OCI-LY1 (cell line): ENCODE measurements at regions not wholly inside any gene's neighbourhood (a gene's known extent, or its start where the extent isn't known, plus 50 kb on each side); places are given as distances from the start of the nearest gene placed in this dataset.

Experiments
- H2AFZ ChIP-seq: fragments of 200-600 bp; sonication (generic), shearing (Covaris generic); 2 replicates; pipeline ENCODE4 v1.6.0; 2014; ENCODE audit warnings: antibody characterized with exemption, mild to moderate bottlenecking, low read length
- H3F3A ChIP-seq: fragments of 200-600 bp; sonication (generic), shearing (Covaris generic); 2 replicates; pipeline ENCODE4 v1.6.0; 2014; ENCODE audit warnings: mild to moderate bottlenecking, antibody characterized with exemption, low read length, moderate library complexity; ENCODE audit not compliant: insufficient read depth
- H3K27ac ChIP-seq: fragments of 200-600 bp; sonication (generic); 2 replicates; pipeline ENCODE4 v1.5.1; 2014; ENCODE audit warnings: low read length, mixed run types, mild to moderate bottlenecking, low read depth; ENCODE audit not compliant: poor library complexity, severe bottlenecking
- H3K27me3 ChIP-seq: fragments of 200-600 bp; sonication (generic); 2 replicates; pipeline ENCODE4 v1.6.0; 2014; ENCODE audit warnings: antibody characterized with exemption, mild to moderate bottlenecking, low read length, moderate library complexity; ENCODE audit not compliant: insufficient read depth
- H3K36me3 ChIP-seq: fragments of 200-600 bp; sonication (generic); 2 replicates; pipeline ENCODE4 v1.6.1; 2014; ENCODE audit warnings: mild to moderate bottlenecking, antibody characterized with exemption, low read length, moderate library complexity, mixed read lengths; ENCODE audit not compliant: insufficient read depth
- H3K4me1 ChIP-seq: fragments of 200-600 bp; sonication (generic); 2 replicates; pipeline ENCODE4 v1.5.1; 2014; ENCODE audit warnings: mild to moderate bottlenecking, low read length, moderate library complexity; ENCODE audit not compliant: insufficient read depth, severe bottlenecking
- H3K4me2 ChIP-seq: fragments of 200-600 bp; sonication (generic), shearing (Covaris generic); 2 replicates; pipeline ENCODE4 v1.6.1; 2014; ENCODE audit warnings: low read length
- H3K4me3 ChIP-seq: fragments of 200-600 bp; sonication (generic); 2 replicates; pipeline ENCODE4 v1.5.1; 2014; ENCODE audit warnings: low read length, low read depth, mild to moderate bottlenecking, mixed read lengths; ENCODE audit not compliant: poor library complexity, severe bottlenecking
- H3K79me2 ChIP-seq: fragments of 200-600 bp; shearing (Covaris generic); 2 replicates; pipeline ENCODE4 v1.6.1; 2016; ENCODE audit warnings: mixed run types, low read length, mixed read lengths; ENCODE audit not compliant: insufficient read depth
- H3K9ac ChIP-seq: fragments of 200-600 bp; sonication (generic), shearing (Covaris generic); 2 replicates; pipeline ENCODE4 v1.6.1; 2014; ENCODE audit warnings: mild to moderate bottlenecking, low read length, mixed read lengths
- H3K9me2 ChIP-seq: fragments of 200-600 bp; sonication (generic), shearing (Covaris generic); 2 replicates; pipeline ENCODE4 v1.6.1; 2014; ENCODE audit warnings: low read depth, mild to moderate bottlenecking, low read length, mixed read lengths
- H3K9me3 ChIP-seq: fragments of 200-600 bp; shearing (Covaris generic); 2 replicates; pipeline ENCODE4 v1.6.1; 2014; ENCODE audit warnings: low read length, mixed read lengths
- H4K20me1 ChIP-seq: fragments of 200-600 bp; sonication (generic), shearing (Covaris generic); 2 replicates; pipeline ENCODE4 v1.6.0; 2016; ENCODE audit warnings: mild to moderate bottlenecking, low read length; ENCODE audit not compliant: insufficient read depth
- CTCF ChIP-seq: fragments of 200-600 bp; sonication (generic), shearing (Covaris generic); IDR thresholded peaks from 2 replicates; pipeline ENCODE4 v1.5.1; 2017; ENCODE audit warnings: mild to moderate bottlenecking, antibody characterized with exemption, low read length, moderate library complexity, mixed read lengths
- EZH2 ChIP-seq: fragments of 200-600 bp; sonication (generic), shearing (Covaris generic); IDR thresholded peaks from 2 replicates; pipeline ENCODE4 v1.8.0; 2017; ENCODE audit warnings: borderline replicate concordance, mixed run types, mild to moderate bottlenecking, antibody characterized with exemption, low read length, moderate library complexity, mixed read lengths

- no peak overlapping the region for H3K27ac ChIP-seq
- H3K36me3 ChIP-seq: no peaks in the 10 kb centered on the region
- H3K79me2 ChIP-seq: no peaks in the 10 kb centered on the region
- H3K9ac ChIP-seq: no peak overlapping the region
- H3F3A ChIP-seq: no peaks in the 10 kb centered on the region
- no peaks in the 10 kb centered on the region for H3K9me2 ChIP-seq
- H3K4me2 ChIP-seq: no peak overlapping the region
- no peak for TF ChIP-seq CTCF
- TF ChIP-seq EZH2: no peak
- no peaks in the 10 kb centered on the region for H4K20me1 ChIP-seq
- no peak overlapping the region for H3K4me3 ChIP-seq
- H3K9me3 ChIP-seq: no peaks in the 10 kb centered on the region
- H3K4me1 ChIP-seq: no peaks in the 10 kb centered on the region
- H3K27me3 ChIP-seq: no peaks in the 10 kb centered on the region
- H2AFZ ChIP-seq: no peak overlapping the region
Measured at GRCh38 chr2:12870692-12871091, 154.0 kb downstream of the TRIB2 start.

- Histone ChIP-seq H3K4me3 (no peak overlapping the region), H3K9ac (no peak overlapping the region), H3K27me3 (no peaks in the 10 kb centered on the region), H3K27ac (no peak overlapping the region), H3F3A (no peaks in the 10 kb centered on the region), H3K9me3 (no peaks in the 10 kb centered on the region), H3K9me2 (no peaks in the 10 kb centered on the region), H3K79me2 (no peaks in the 10 kb centered on the region), H3K4me2 (no peak overlapping the region), H4K20me1 (no peaks in the 10 kb centered on the region), H2AFZ (no peak overlapping the region), H3K36me3 (no peaks in the 10 kb centered on the region), H3K4me1 (no peaks in the 10 kb centered on the region)
- no peak for TF ChIP-seq EZH2
- TF ChIP-seq CTCF: no peak
Measured at GRCh38 chr2:12871694-12872315, 155.1 kb downstream of the TRIB2 start.

- no peak for TF ChIP-seq EZH2
- no peak for TF ChIP-seq CTCF
- Histone ChIP-seq H2AFZ (no peak overlapping the region), H3K4me1 (no peaks in the 10 kb centered on the region), H3K27me3 (no peaks in the 10 kb centered on the region), H3K79me2 (no peaks in the 10 kb centered on the region), H3K4me2 (no peak overlapping the region), H4K20me1 (no peaks in the 10 kb centered on the region), H3K27ac (no peak overlapping the region), H3K9ac (no peak overlapping the region), H3K9me2 (no peaks in the 10 kb centered on the region), H3K36me3 (no peaks in the 10 kb centered on the region), H3K9me3 (no peaks in the 10 kb centered on the region), H3K4me3 (no peak overlapping the region), H3F3A (no peaks in the 10 kb centered on the region)
Measured at GRCh38 chr2:12877761-12878160, 161.0 kb downstream of the TRIB2 start.
